ENCODE measurements at regions not wholly inside any gene's neighbourhood (a gene's known extent, or its start where the extent isn't known, plus 50 kb on each side); places are given as distances from the start of the nearest gene placed in this dataset.
"Not testable (repeated sequence)": the region's sequence is repeated elsewhere in the genome, so short reads cannot be mapped to it uniquely, and the experiment has no call there.

DNA sequence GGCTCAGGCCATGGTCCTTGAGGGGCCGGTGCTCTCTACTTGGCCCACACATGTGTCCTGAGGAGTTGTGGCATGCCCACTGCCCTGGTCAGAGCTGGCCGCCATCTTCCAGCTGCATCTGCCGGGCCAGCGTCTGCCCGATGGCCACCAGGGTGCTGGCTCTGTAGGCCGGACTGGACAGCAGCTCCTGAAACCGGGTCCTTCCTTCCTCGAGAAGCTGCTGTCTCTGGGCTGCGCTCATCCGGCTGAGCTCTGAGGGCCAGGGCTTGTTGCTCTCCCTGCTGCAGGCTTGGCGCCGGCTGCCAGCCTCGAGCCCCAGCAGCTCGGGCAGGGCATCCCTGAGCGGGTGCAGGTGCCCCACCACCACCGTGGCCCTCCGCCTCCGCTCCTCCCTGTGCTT lies 182.1 kb downstream of the POTEC start:
- not testable (repeated sequence) for H3K27me3 ChIP-seq (ENCODE audit: control insufficient read depth in 2 of 2, insufficient read depth in 1 of 2, low read length in 1 of 2); H3K9me3 ChIP-seq (ENCODE audit: control insufficient read depth in 2 of 2, insufficient read depth in 1 of 2, low read length in 1 of 2); H3K27ac ChIP-seq (ENCODE audit: low read depth in 1 of 2, low read length in 1 of 2); H3K4me1 ChIP-seq (ENCODE audit: control insufficient read depth in 2 of 2, insufficient read depth in 2 of 2, low read length in 2 of 2); H3K4me3 ChIP-seq (ENCODE audit: low read length in 2 of 2); H3K36me3 ChIP-seq (ENCODE audit: control insufficient read depth in 2 of 2, insufficient read depth in 2 of 2, low read length in 1 of 2); DNase-seq (ENCODE audit: low read depth in 6 of 9, low spot score in 9 of 9)
- 96% methylated on average over 18 of the region's 18 CpGs for WGBS

DNA sequence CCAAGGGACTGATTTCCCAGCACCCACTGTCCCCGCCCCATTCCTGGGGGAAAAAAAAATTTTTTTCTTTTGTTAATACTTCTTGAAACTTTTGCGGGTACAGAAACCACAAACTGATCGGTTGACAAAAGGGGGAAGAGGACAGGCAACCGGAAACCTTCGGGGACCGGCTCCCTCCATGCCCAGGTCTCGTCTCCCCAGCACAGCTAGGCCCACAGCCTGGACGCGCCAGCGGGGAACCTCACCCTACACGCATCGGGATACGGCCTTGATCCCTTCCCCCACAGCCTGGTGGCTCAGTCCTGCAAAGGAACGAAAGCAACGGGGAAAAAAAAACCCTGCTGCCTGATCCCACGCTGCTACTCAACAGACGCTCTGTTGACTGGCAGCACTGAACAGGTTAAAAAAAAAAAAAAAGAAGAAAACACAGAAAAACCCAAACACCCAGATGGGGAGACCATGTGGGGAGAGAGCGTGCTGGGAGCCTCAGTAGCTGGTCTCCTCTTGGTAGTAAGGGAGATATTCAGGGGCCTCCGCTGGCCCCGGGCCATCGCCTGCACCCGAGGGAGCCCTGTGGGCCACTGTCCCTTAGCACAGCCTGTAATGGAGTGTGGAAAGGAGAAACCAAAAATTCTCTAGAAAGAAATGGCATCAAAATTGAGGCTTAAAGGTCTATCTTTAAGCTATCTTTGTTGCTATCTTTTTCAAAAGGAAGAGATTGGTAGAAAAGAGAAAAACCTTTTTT lies 185.7 kb downstream of the POTEC start:
- not testable (repeated sequence) for H3K27me3 ChIP-seq (ENCODE audit: control insufficient read depth in 2 of 2, insufficient read depth in 1 of 2, low read length in 1 of 2); H3K4me3 ChIP-seq (ENCODE audit: low read length in 2 of 2); H3K27ac ChIP-seq (ENCODE audit: low read depth in 1 of 2, low read length in 1 of 2); H3K9me3 ChIP-seq (ENCODE audit: control insufficient read depth in 2 of 2, insufficient read depth in 1 of 2, low read length in 1 of 2); H3K36me3 ChIP-seq (ENCODE audit: control insufficient read depth in 2 of 2, insufficient read depth in 2 of 2, low read length in 1 of 2); H3K4me1 ChIP-seq (ENCODE audit: control insufficient read depth in 2 of 2, insufficient read depth in 2 of 2, low read length in 2 of 2); DNase-seq (ENCODE audit: low read depth in 6 of 9, low spot score in 9 of 9)
- WGBS = 94% methylated on average over 22 of the region's 22 CpGs

GRCh38 chr18:14342170-14342569 lies 201.2 kb downstream of the POTEC start:
- DNase-seq (ENCODE audit: low read depth in 6 of 9, low spot score in 9 of 9); H3K4me1 ChIP-seq (ENCODE audit: control insufficient read depth in 2 of 2, insufficient read depth in 2 of 2, low read length in 2 of 2); H3K27me3 ChIP-seq (ENCODE audit: control insufficient read depth in 2 of 2, insufficient read depth in 1 of 2, low read length in 1 of 2); H3K9me3 ChIP-seq (ENCODE audit: control insufficient read depth in 2 of 2, insufficient read depth in 1 of 2, low read length in 1 of 2); H3K27ac ChIP-seq (ENCODE audit: low read depth in 1 of 2, low read length in 1 of 2); H3K36me3 ChIP-seq (ENCODE audit: control insufficient read depth in 2 of 2, insufficient read depth in 2 of 2, low read length in 1 of 2); H3K4me3 ChIP-seq (ENCODE audit: low read length in 2 of 2): not testable (repeated sequence)
- WGBS = 70% methylated on average over 3 of the region's 3 CpGs

DNA sequence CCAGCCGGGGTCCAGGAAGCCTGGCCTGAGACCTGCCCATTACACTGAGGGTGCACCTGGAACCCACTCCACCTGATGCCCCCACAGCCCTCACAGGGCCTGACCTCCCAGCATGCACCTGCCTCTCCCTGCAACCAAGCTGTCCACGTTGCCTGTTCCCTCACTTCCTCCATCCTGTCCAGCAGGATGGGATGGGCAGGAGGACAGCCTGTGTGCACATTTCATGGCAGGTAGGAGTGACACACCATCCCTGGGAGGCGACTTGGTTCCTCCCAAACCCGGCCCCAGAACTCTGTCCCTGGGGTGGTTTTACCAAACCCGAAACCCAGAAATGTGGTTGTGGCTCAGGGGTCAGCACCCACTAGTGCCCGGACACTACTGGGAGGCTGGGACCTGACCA lies 203.8 kb upstream of the ZNF519 start:
- H3K9me3 ChIP-seq (ENCODE audit: control insufficient read depth in 2 of 2, insufficient read depth in 1 of 2, low read length in 1 of 2); DNase-seq (ENCODE audit: low read depth in 6 of 9, low spot score in 9 of 9); H3K27me3 ChIP-seq (ENCODE audit: control insufficient read depth in 2 of 2, insufficient read depth in 1 of 2, low read length in 1 of 2); H3K4me3 ChIP-seq (ENCODE audit: low read length in 2 of 2); H3K36me3 ChIP-seq (ENCODE audit: control insufficient read depth in 2 of 2, insufficient read depth in 2 of 2, low read length in 1 of 2); H3K4me1 ChIP-seq (ENCODE audit: control insufficient read depth in 2 of 2, insufficient read depth in 2 of 2, low read length in 2 of 2); H3K27ac ChIP-seq (ENCODE audit: low read depth in 1 of 2, low read length in 1 of 2): not testable (repeated sequence)
- 84% methylated on average over 6 of the region's 6 CpGs for WGBS

GRCh38 chr18:14321217-14321616 lies 189.0 kb upstream of the ZNF519 start:
- not testable (repeated sequence) for H3K4me1 ChIP-seq (ENCODE audit: control insufficient read depth in 2 of 2, insufficient read depth in 2 of 2, low read length in 2 of 2); H3K36me3 ChIP-seq (ENCODE audit: control insufficient read depth in 2 of 2, insufficient read depth in 2 of 2, low read length in 1 of 2); H3K27ac ChIP-seq (ENCODE audit: low read depth in 1 of 2, low read length in 1 of 2); DNase-seq (ENCODE audit: low read depth in 6 of 9, low spot score in 9 of 9); H3K27me3 ChIP-seq (ENCODE audit: control insufficient read depth in 2 of 2, insufficient read depth in 1 of 2, low read length in 1 of 2); H3K4me3 ChIP-seq (ENCODE audit: low read length in 2 of 2); H3K9me3 ChIP-seq (ENCODE audit: control insufficient read depth in 2 of 2, insufficient read depth in 1 of 2, low read length in 1 of 2)
- 87% methylated on average over 4 of the region's 4 CpGs for WGBS

- not testable (repeated sequence) for H3K4me1 ChIP-seq (ENCODE audit: control insufficient read depth in 2 of 2, insufficient read depth in 2 of 2, low read length in 2 of 2); H3K9me3 ChIP-seq (ENCODE audit: control insufficient read depth in 2 of 2, insufficient read depth in 1 of 2, low read length in 1 of 2); H3K4me3 ChIP-seq (ENCODE audit: low read length in 2 of 2); DNase-seq (ENCODE audit: low read depth in 6 of 9, low spot score in 9 of 9); H3K36me3 ChIP-seq (ENCODE audit: control insufficient read depth in 2 of 2, insufficient read depth in 2 of 2, low read length in 1 of 2); H3K27ac ChIP-seq (ENCODE audit: low read depth in 1 of 2, low read length in 1 of 2); H3K27me3 ChIP-seq (ENCODE audit: control insufficient read depth in 2 of 2, insufficient read depth in 1 of 2, low read length in 1 of 2)
- WGBS = 96% methylated on average over 7 of the region's 7 CpGs
These were observed 169.0 kb upstream of the ZNF519 start for GRCh38 chr18:14301255-14301654.

- H3K36me3 ChIP-seq (ENCODE audit: control insufficient read depth in 2 of 2, insufficient read depth in 2 of 2, low read length in 1 of 2); H3K4me3 ChIP-seq (ENCODE audit: low read length in 2 of 2); H3K27ac ChIP-seq (ENCODE audit: low read depth in 1 of 2, low read length in 1 of 2); H3K4me1 ChIP-seq (ENCODE audit: control insufficient read depth in 2 of 2, insufficient read depth in 2 of 2, low read length in 2 of 2); H3K9me3 ChIP-seq (ENCODE audit: control insufficient read depth in 2 of 2, insufficient read depth in 1 of 2, low read length in 1 of 2); H3K27me3 ChIP-seq (ENCODE audit: control insufficient read depth in 2 of 2, insufficient read depth in 1 of 2, low read length in 1 of 2); DNase-seq (ENCODE audit: low read depth in 6 of 9, low spot score in 9 of 9): not testable (repeated sequence)
- WGBS = 95% methylated on average over 3 of the region's 3 CpGs
These were observed 162.8 kb upstream of the ZNF519 start for GRCh38 chr18:14295081-14295480.

- Histone ChIP-seq H3K4me1 (ENCODE audit: control insufficient read depth in 2 of 2, insufficient read depth in 2 of 2, low read length in 2 of 2) (no peaks in the 10 kb centered on the region), H3K9me3 (ENCODE audit: control insufficient read depth in 2 of 2, insufficient read depth in 1 of 2, low read length in 1 of 2) (no peaks in the 10 kb centered on the region), H3K36me3 (ENCODE audit: control insufficient read depth in 2 of 2, insufficient read depth in 2 of 2, low read length in 1 of 2) (no peaks in the 10 kb centered on the region), H3K27me3 (ENCODE audit: control insufficient read depth in 2 of 2, insufficient read depth in 1 of 2, low read length in 1 of 2) (no peaks in the 10 kb centered on the region), H3K4me3 (ENCODE audit: low read length in 2 of 2) (no peak overlapping the region), H3K27ac (ENCODE audit: low read depth in 1 of 2, low read length in 1 of 2) (no peak overlapping the region)
- 87% methylated on average over 4 of the region's 4 CpGs for WGBS
- no peak for DNase-seq (ENCODE audit: low read depth in 6 of 9, low spot score in 9 of 9)
These were observed 152.8 kb upstream of the ZNF519 start for GRCh38 chr18:14285053-14285452.

- H3K4me3 ChIP-seq (ENCODE audit: low read length in 2 of 2); H3K9me3 ChIP-seq (ENCODE audit: control insufficient read depth in 2 of 2, insufficient read depth in 1 of 2, low read length in 1 of 2); H3K27me3 ChIP-seq (ENCODE audit: control insufficient read depth in 2 of 2, insufficient read depth in 1 of 2, low read length in 1 of 2); H3K36me3 ChIP-seq (ENCODE audit: control insufficient read depth in 2 of 2, insufficient read depth in 2 of 2, low read length in 1 of 2); H3K4me1 ChIP-seq (ENCODE audit: control insufficient read depth in 2 of 2, insufficient read depth in 2 of 2, low read length in 2 of 2); DNase-seq (ENCODE audit: low read depth in 6 of 9, low spot score in 9 of 9); H3K27ac ChIP-seq (ENCODE audit: low read depth in 1 of 2, low read length in 1 of 2): not testable (repeated sequence)
- 88% methylated on average over 1 of the region's 1 CpG for WGBS
These were observed 143.2 kb upstream of the ZNF519 start for GRCh38 chr18:14275391-14275790.

Data from thymus (tissue), 11 donors.